Panc1 (cell line): ENCODE measurements at regions not wholly inside any gene's neighbourhood (a gene's known extent, or its start where the extent isn't known, plus 50 kb on each side); places are given as distances from the start of the nearest gene placed in this dataset.

Experiments used
- ATAC-seq: fragments of 200-7000 bp; cut with Tn5 transposase; 2 replicates; pipeline ENCODE4 v1.9.1; 2020; ENCODE audit warnings: mild to moderate bottlenecking, moderate library complexity
- BruUV-seq: library from RNA; stranded (reverse); fragments of 400-500 nt; replicated peaks from 2 replicates; lab custom pipeline; 2021; lab: Mats Ljungman, UMichigan
- CTCF ChIA-PET: fragments of 300-600 bp; sonication (Branson Sonifier 250); formaldehyde crosslinking; loops from one replicate; lab custom pipeline; 2022; ENCODE audit warnings: antibody characterized with exemption; lab: Charles Lee
- POLR2A ChIA-PET: fragments of 300-600 bp; sonication (Branson Sonifier 250); formaldehyde crosslinking; loops from one replicate; lab custom pipeline; 2022; ENCODE audit warnings: antibody characterized with exemption; lab: Charles Lee
- DNase-seq: peaks from one replicate; pipeline ENCODE4 v3.0.0-alpha.2; 2010; ENCODE audit warnings: low read depth, low spot score
- H3K27ac ChIP-seq: 2 replicates; pipeline ENCODE4 v1.5.1; 2011; ENCODE audit warnings: mild to moderate bottlenecking, low read length, inconsistent platforms
- H3K27me3 ChIP-seq: fragments of 200-500 bp; sonication (Bioruptor generic); 2 replicates; pipeline ENCODE4 v1.6.0; 2014; ENCODE audit warnings: low read length, inconsistent platforms; ENCODE audit not compliant: control insufficient read depth, insufficient read depth
- H3K36me3 ChIP-seq: fragments of 200-500 bp; sonication (Bioruptor generic); 2 replicates; pipeline ENCODE4 v1.5.1; 2014; ENCODE audit warnings: inconsistent platforms, mild to moderate bottlenecking, low read length, moderate library complexity; ENCODE audit not compliant: control insufficient read depth, insufficient read depth
- H3K4me1 ChIP-seq: 2 replicates; pipeline ENCODE4 v1.5.1; 2011; ENCODE audit warnings: inconsistent platforms, mild to moderate bottlenecking, low read length, moderate library complexity; ENCODE audit not compliant: control insufficient read depth, insufficient read depth
- H3K4me3 ChIP-seq, 2 experiments: 2 replicates each; pipeline ENCODE4 v1.5.1; 2011 to 2012; ENCODE audit warnings: low read depth in 2 of 2, low read length in 2 of 2, mild to moderate bottlenecking in 2 of 2, inconsistent platforms in 1 of 2, moderate library complexity in 1 of 2
- H3K9me3 ChIP-seq: fragments of 200-500 bp; sonication (Bioruptor generic); 2 replicates; pipeline ENCODE4 v1.5.1; 2014; ENCODE audit warnings: low read depth, mild to moderate bottlenecking, inconsistent platforms, low read length, moderate library complexity; ENCODE audit not compliant: control insufficient read depth, insufficient read depth
- CTCF ChIP-seq: fragments of 450-650 bp; IDR thresholded peaks from 2 replicates; pipeline ENCODE4 v1.5.1; 2017; ENCODE audit warnings: mild to moderate bottlenecking
- POLR2AphosphoS5 ChIP-seq: IDR thresholded peaks from 2 replicates; pipeline ENCODE4 v1.6.1; 2012; ENCODE audit warnings: mild to moderate bottlenecking, low read depth, low read length, moderate library complexity
- REST ChIP-seq, 2 experiments: IDR thresholded peaks; 2 replicates each; pipeline ENCODE4 v1.6.1; 2011 to 2012; ENCODE audit warnings: low read depth in 2 of 2, control low read depth in 1 of 2, low read length in 1 of 2, mild to moderate bottlenecking in 1 of 2, moderate library complexity in 1 of 2; ENCODE audit not compliant: insufficient read depth in 1 of 2
- SIN3A ChIP-seq: IDR thresholded peaks from 2 replicates; pipeline ENCODE4 v1.6.1; 2012; ENCODE audit warnings: low read depth, mild to moderate bottlenecking, low read length, moderate library complexity, borderline replicate concordance; ENCODE audit not compliant: insufficient read depth
- TCF7L2 ChIP-seq: IDR thresholded peaks from 2 replicates; pipeline ENCODE4 v1.6.1; 2011; ENCODE audit warnings: mild to moderate bottlenecking, low read depth, low read length, inconsistent platforms
- in situ Hi-C: cut with HindIII; loops from 2 replicates; pipeline ENCODE4 v1.10.0; 2016; ENCODE audit warnings: low sequenced_read_pairs, low pct_unique_long_range_greater_than_20kb
- intact Hi-C: fragments of 100-400 bp; cut with micrococcal nuclease; formaldehyde crosslinking; loops from one replicate; pipeline ENCODE4 v1.10.0; 2022; ENCODE audit not compliant: unreplicated experiment

DNA sequence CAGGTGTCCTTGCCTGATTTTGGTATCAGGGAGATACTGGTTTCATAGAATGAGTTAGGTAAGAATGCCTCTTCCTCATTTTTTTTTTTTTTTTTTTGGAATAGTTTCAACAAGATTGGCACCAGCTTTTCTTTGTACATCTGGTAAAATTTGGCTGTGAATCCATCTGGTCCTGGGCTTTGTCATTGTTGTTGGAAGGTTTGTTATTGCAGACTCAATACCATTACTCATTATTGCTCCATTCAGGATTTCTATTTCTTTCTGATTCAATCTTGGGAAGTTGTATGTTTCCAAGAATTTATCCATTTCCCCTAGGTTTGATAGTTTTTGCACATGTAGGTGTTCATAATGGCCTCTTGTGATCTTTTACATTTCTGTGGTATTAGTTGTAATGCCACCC, 126.0 kb upstream of the KITLG start:
- no peaks in the 10 kb centered on the region for H3K9me3 ChIP-seq
- no peak for ATAC-seq
- in situ Hi-C loops, result no loop called here
- H3K36me3 ChIP-seq, result no peaks in the 10 kb centered on the region
- TF ChIP-seq POLR2AphosphoS5 (no peak), TCF7L2 (no peak), REST (IDR thresholded peaks at IDR 0.05; ENCODE audit: insufficient read depth in 1 of 2, low read depth in 2 of 2, low read length in 1 of 2) (no peak), CTCF (no peak), SIN3A (no peak)
- CTCF ChIA-PET, result no interaction called here
- H3K27ac ChIP-seq, result no peak overlapping the region
- no peaks in the 10 kb centered on the region for H3K27me3 ChIP-seq
- intact Hi-C loops, result no loop called here
- no peak for DNase-seq
- no TSS peak for BruUV-seq
- H3K4me1 ChIP-seq, result no peaks in the 10 kb centered on the region
- no peak overlapping the region for H3K4me3 ChIP-seq
- POLR2A ChIA-PET, result no interaction called here

GRCh38 chr12:88703790-88704189, 123.5 kb upstream of the KITLG start:
- Histone ChIP-seq H3K27me3 (no peaks in the 10 kb centered on the region), H3K36me3 (no peaks in the 10 kb centered on the region), H3K4me3 (no peak overlapping the region), H3K27ac (no peak overlapping the region), H3K9me3 (no peaks in the 10 kb centered on the region), H3K4me1 (no peaks in the 10 kb centered on the region)
- ATAC-seq, result no peak
- TF ChIP-seq POLR2AphosphoS5 (no peak), SIN3A (no peak), TCF7L2 (no peak), CTCF (no peak), REST (IDR thresholded peaks at IDR 0.05; ENCODE audit: insufficient read depth in 1 of 2, low read depth in 2 of 2, low read length in 1 of 2) (no peak)
- ChIA-PET POLR2A (no interaction called here), CTCF (no interaction called here)
- DNase-seq, result no peak
- in situ Hi-C loops (no loop called here), intact Hi-C loops (no loop called here)
- no TSS peak for BruUV-seq
